HCT116 (cell line): ENCODE measurements at regions not wholly inside any gene's neighbourhood (a gene's known extent, or its start where the extent isn't known, plus 50 kb on each side); places are given as distances from the start of the nearest gene placed in this dataset.

ENCODE experiments used
- ATAC-seq: fragments of 200-7000 bp; cut with Tn5 transposase; 2 replicates; pipeline ENCODE4 v1.9.1; 2020; ENCODE audit warnings: mild to moderate bottlenecking, moderate library complexity
- BruUV-seq: library from RNA; stranded (reverse); fragments of 400-500 nt; replicated peaks from 2 replicates; lab custom pipeline; 2021; lab: Mats Ljungman, UMichigan
- CTCF ChIA-PET: fragments of 300-600 bp; sonication (Branson Sonifier 250); formaldehyde crosslinking; loops from one replicate; lab custom pipeline; 2021; ENCODE audit warnings: antibody characterized with exemption; lab: Charles Lee
- POLR2A ChIA-PET: fragments of 300-600, 350-600 bp; sonication (Branson Sonifier 250); formaldehyde crosslinking; loops from one replicate; lab custom pipeline; 2021; ENCODE audit warnings: antibody characterized with exemption; lab: Charles Lee
- RAD21 ChIA-PET, 2 experiments: fragments of 300-600 bp; sonication (Branson Sonifier 250); formaldehyde crosslinking; loops; one replicate each; lab custom pipeline; 2023; ENCODE audit warnings: low total read pairs in 2 of 2; ENCODE audit not compliant: uncharacterized antibody in 2 of 2, unreplicated experiment in 2 of 2, low non-redundant PET in 1 of 2; lab: Charles Lee
- DNase-seq: peaks from one replicate; pipeline ENCODE4 v3.0.0-alpha.2; 2010; ENCODE audit warnings: low read depth, low spot score
- H2AFZ ChIP-seq: fragments of 200-600 bp; shearing (Covaris generic), sonication (generic); 2 replicates; pipeline ENCODE4 v1.6.1; 2017; ENCODE audit warnings: low read depth, mixed run types, mixed read lengths, antibody characterized with exemption, low read length; ENCODE audit not compliant: poor library complexity, severe bottlenecking
- H3K27ac ChIP-seq: 2 replicates; pipeline ENCODE4 v1.5.1; 2012; ENCODE audit warnings: low read depth, low read length
- H3K27me3 ChIP-seq: fragments of 200-600 bp; sonication (generic); 2 replicates; pipeline ENCODE4 v1.6.1; 2016; ENCODE audit warnings: mixed run types, low read length, mixed read lengths; ENCODE audit not compliant: insufficient read depth
- H3K36me3 ChIP-seq, 2 experiments: fragments of 200-500 bp in 1 of 2; fragments of 200-600 bp in 1 of 2; sonication (Bioruptor generic) in 1 of 2; sonication (generic) in 1 of 2; 2 replicates each; pipeline versions ENCODE4 v1.5.1 to v1.6.1; 2014 to 2016; ENCODE audit warnings: low read length in 2 of 2, inconsistent platforms in 1 of 2, mixed read lengths in 1 of 2, mixed run types in 1 of 2; ENCODE audit not compliant: insufficient read depth in 2 of 2, control insufficient read depth in 1 of 2
- H3K4me1 ChIP-seq, 2 experiments: fragments of 200-600 bp in 1 of 2; sonication (generic) in 1 of 2; 2 replicates each; pipeline versions ENCODE4 v1.5.1 to v1.6.1; 2012 to 2017; ENCODE audit warnings: low read length in 2 of 2, inconsistent platforms in 1 of 2, mild to moderate bottlenecking in 1 of 2, mixed read lengths in 1 of 2, mixed run types in 1 of 2, moderate library complexity in 1 of 2; ENCODE audit not compliant: insufficient read depth in 2 of 2, control insufficient read depth in 1 of 2
- H3K4me2 ChIP-seq: fragments of 200-600 bp; sonication (generic); 2 replicates; pipeline ENCODE4 v1.6.1; 2017; ENCODE audit warnings: mixed run types, low read length, mixed read lengths
- H3K4me3 ChIP-seq, 2 experiments: fragments of 200-600 bp in 1 of 2; sonication (generic) in 1 of 2; replicated peaks in 1 of 2; 2 replicates each; pipeline ENCODE4 v1.5.1; 2011 to 2016; ENCODE audit warnings: low read length in 2 of 2, control low read depth in 1 of 2, low read depth in 1 of 2, mild to moderate bottlenecking in 1 of 2, mixed read lengths in 1 of 2, mixed run types in 1 of 2
- H3K79me2 ChIP-seq: fragments of 200-600 bp; sonication (generic); 2 replicates; pipeline ENCODE4 v1.6.1; 2017; ENCODE audit warnings: mild to moderate bottlenecking, mixed run types, low read length, moderate library complexity, mixed read lengths; ENCODE audit not compliant: insufficient read depth
- H3K9ac ChIP-seq: fragments of 200-600 bp; sonication (generic); 2 replicates; pipeline ENCODE4 v1.6.1; 2016; ENCODE audit warnings: low read length, mixed read lengths
- H3K9me2 ChIP-seq: fragments of 200-600 bp; sonication (generic), shearing (Covaris generic); 2 replicates; pipeline ENCODE4 v1.6.1; 2017; ENCODE audit warnings: mixed run types, mild to moderate bottlenecking, moderate library complexity; ENCODE audit not compliant: insufficient read depth
- H3K9me3 ChIP-seq, 2 experiments: fragments of 200-500 bp in 1 of 2; fragments of 200-600 bp in 1 of 2; sonication (Bioruptor generic) in 1 of 2; sonication (generic) in 1 of 2; 2 replicates each; pipeline ENCODE4 v1.6.1; 2014 to 2017; ENCODE audit warnings: low read length in 2 of 2, mixed read lengths in 2 of 2, inconsistent platforms in 1 of 2, low read depth in 1 of 2, mild to moderate bottlenecking in 1 of 2, mixed run types in 1 of 2, moderate library complexity in 1 of 2; ENCODE audit not compliant: control insufficient read depth in 1 of 2, insufficient read depth in 1 of 2
- H4K20me1 ChIP-seq: fragments of 200-600 bp; sonication (generic), shearing (Covaris generic); 2 replicates; pipeline ENCODE4 v1.6.1; 2017; ENCODE audit warnings: mixed run types, mild to moderate bottlenecking, moderate library complexity; ENCODE audit not compliant: insufficient read depth
- ATF3 ChIP-seq: IDR thresholded peaks from 2 replicates; pipeline ENCODE4 v1.6.1; 2012
- CBX3 ChIP-seq: IDR thresholded peaks from 2 replicates; pipeline ENCODE4 v1.6.1; 2012; ENCODE audit warnings: low read depth
- CEBPB ChIP-seq: IDR thresholded peaks from 2 replicates; pipeline ENCODE4 v1.6.1; 2012; ENCODE audit warnings: low read depth
- EGR1 ChIP-seq: IDR thresholded peaks from 2 replicates; pipeline ENCODE4 v1.6.1; 2012; ENCODE audit warnings: low read depth
- ELF1 ChIP-seq: IDR thresholded peaks from 2 replicates; pipeline ENCODE4 v1.6.1; 2012; ENCODE audit warnings: low read depth, borderline replicate concordance
- FOSL1 ChIP-seq: IDR thresholded peaks from 2 replicates; pipeline ENCODE4 v1.6.1; 2012; ENCODE audit warnings: low read depth
- JUND ChIP-seq: IDR thresholded peaks from 2 replicates; pipeline ENCODE4 v1.6.1; 2012
- POLR2AphosphoS5 ChIP-seq: IDR thresholded peaks from 2 replicates; pipeline ENCODE4 v1.6.1; 2011; ENCODE audit warnings: mild to moderate bottlenecking, low read depth, low read length, moderate library complexity
- SP1 ChIP-seq: IDR thresholded peaks from 2 replicates; pipeline ENCODE4 v1.6.1; 2012; ENCODE audit warnings: low read depth
- SRF ChIP-seq: IDR thresholded peaks from 2 replicates; pipeline ENCODE4 v1.6.1; 2012; ENCODE audit warnings: low read depth
- TCF7L2 ChIP-seq: IDR thresholded peaks from 2 replicates; pipeline ENCODE4 v1.7.0; 2011; ENCODE audit warnings: borderline replicate concordance, inconsistent platforms; ENCODE audit not compliant: insufficient read depth, insufficient read length; ENCODE audit errors: extremely low read depth
- YY1 ChIP-seq: IDR thresholded peaks from 2 replicates; pipeline ENCODE4 v1.6.1; 2011; ENCODE audit warnings: low read length, low read depth, moderate library complexity, mild to moderate bottlenecking; ENCODE audit not compliant: insufficient replicate concordance; ENCODE audit errors: extremely low read depth
- ZFX ChIP-seq: fragments of 450-650 bp; IDR thresholded peaks from 2 replicates; pipeline ENCODE4 v1.6.1; 2017
- intact Hi-C: fragments of 100-400 bp; cut with micrococcal nuclease; formaldehyde crosslinking; loops from 2 replicates; pipeline ENCODE4 v1.10.0; 2022
- TF ChIP-seq, protein P1 (sequence below), 3 experiments: fragments of 200-600 bp in 1 of 3; sonication (generic) in 1 of 3; IDR thresholded peaks in 2 of 3; conservative IDR thresholded peaks in 1 of 3; 2 replicates each; pipeline ENCODE4 v1.5.1; 2012 to 2017; ENCODE audit warnings: low read depth in 2 of 3, low read length in 2 of 3, antibody characterized with exemption in 1 of 3, borderline replicate concordance in 1 of 3, control low read depth in 1 of 3, mild to moderate bottlenecking in 1 of 3, mixed read lengths in 1 of 3, mixed run types in 1 of 3, moderate library complexity in 1 of 3; ENCODE audit not compliant: insufficient read depth in 1 of 3
- TF ChIP-seq, protein P2 (sequence below): IDR thresholded peaks from 2 replicates; pipeline ENCODE4 v1.6.1; 2012
- TF ChIP-seq, protein P3 (sequence below): IDR thresholded peaks from 2 replicates; pipeline ENCODE4 v1.6.1; 2011; ENCODE audit warnings: mild to moderate bottlenecking, low read length, moderate library complexity; ENCODE audit not compliant: insufficient replicate concordance; ENCODE audit errors: extremely low read depth

DNA sequence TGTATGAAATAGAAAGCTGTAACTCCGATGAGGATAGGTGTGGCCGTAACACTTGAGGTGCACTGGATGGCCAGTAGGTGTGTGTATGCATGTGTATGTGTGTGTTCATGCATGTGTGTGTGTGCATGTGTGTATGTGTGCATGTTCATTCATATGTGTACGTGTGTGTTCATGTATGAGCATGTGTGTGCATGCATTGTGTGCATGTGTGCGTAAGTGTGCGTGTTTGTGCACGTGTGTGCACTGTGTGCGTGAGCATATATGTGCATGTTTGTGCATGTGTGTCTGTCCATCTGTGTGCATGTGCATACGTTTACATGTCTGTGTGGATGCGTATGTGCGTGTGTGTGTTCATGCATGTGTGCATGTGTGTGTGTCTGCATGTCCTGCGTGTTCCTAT lies 145.5 kb downstream of the C16orf95 start:
- POLR2A ChIA-PET = no interaction called here
- CTCF ChIA-PET = no interaction called here
- H3K4me1 ChIP-seq = no peaks in the 10 kb centered on the region

More for the DNA sequence above, 145.5 kb downstream of the C16orf95 start:
- H3K79me2 ChIP-seq = no peaks in the 10 kb centered on the region
- intact Hi-C loops = no loop called here
- TF ChIP-seq CBX3 = no peak
- no peak for TF ChIP-seq CEBPB
- no peak for TF ChIP-seq JUND
- TF ChIP-seq, protein P1, sequence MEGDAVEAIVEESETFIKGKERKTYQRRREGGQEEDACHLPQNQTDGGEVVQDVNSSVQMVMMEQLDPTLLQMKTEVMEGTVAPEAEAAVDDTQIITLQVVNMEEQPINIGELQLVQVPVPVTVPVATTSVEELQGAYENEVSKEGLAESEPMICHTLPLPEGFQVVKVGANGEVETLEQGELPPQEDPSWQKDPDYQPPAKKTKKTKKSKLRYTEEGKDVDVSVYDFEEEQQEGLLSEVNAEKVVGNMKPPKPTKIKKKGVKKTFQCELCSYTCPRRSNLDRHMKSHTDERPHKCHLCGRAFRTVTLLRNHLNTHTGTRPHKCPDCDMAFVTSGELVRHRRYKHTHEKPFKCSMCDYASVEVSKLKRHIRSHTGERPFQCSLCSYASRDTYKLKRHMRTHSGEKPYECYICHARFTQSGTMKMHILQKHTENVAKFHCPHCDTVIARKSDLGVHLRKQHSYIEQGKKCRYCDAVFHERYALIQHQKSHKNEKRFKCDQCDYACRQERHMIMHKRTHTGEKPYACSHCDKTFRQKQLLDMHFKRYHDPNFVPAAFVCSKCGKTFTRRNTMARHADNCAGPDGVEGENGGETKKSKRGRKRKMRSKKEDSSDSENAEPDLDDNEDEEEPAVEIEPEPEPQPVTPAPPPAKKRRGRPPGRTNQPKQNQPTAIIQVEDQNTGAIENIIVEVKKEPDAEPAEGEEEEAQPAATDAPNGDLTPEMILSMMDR (IDR thresholded peaks at IDR 0.05 in 2 of 3, conservative IDR thresholded peaks at IDR 0.05 in 1 of 3; ENCODE audit: borderline replicate concordance in 1 of 3, insufficient read depth in 1 of 3, low read depth in 2 of 3, low read length in 2 of 3) = no peak
- no peak for TF ChIP-seq SRF
- TF ChIP-seq ATF3 = no peak
- no peak for TF ChIP-seq TCF7L2
- no peak for TF ChIP-seq FOSL1
- TF ChIP-seq ZFX = no peak
- no peak for TF ChIP-seq YY1
- TF ChIP-seq, protein P2, sequence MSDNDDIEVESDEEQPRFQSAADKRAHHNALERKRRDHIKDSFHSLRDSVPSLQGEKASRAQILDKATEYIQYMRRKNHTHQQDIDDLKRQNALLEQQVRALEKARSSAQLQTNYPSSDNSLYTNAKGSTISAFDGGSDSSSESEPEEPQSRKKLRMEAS = no peak
- TF ChIP-seq EGR1 = no peak
- TF ChIP-seq, protein P3, sequence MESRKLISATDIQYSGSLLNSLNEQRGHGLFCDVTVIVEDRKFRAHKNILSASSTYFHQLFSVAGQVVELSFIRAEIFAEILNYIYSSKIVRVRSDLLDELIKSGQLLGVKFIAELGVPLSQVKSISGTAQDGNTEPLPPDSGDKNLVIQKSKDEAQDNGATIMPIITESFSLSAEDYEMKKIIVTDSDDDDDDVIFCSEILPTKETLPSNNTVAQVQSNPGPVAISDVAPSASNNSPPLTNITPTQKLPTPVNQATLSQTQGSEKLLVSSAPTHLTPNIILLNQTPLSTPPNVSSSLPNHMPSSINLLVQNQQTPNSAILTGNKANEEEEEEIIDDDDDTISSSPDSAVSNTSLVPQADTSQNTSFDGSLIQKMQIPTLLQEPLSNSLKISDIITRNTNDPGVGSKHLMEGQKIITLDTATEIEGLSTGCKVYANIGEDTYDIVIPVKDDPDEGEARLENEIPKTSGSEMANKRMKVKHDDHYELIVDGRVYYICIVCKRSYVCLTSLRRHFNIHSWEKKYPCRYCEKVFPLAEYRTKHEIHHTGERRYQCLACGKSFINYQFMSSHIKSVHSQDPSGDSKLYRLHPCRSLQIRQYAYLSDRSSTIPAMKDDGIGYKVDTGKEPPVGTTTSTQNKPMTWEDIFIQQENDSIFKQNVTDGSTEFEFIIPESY = no peak
- TF ChIP-seq SP1 = no peak
- TF ChIP-seq ELF1 = no peak
- no peak for TF ChIP-seq POLR2AphosphoS5
- no peak overlapping the region for H3K4me2 ChIP-seq
- no peak overlapping the region for H3K9ac ChIP-seq
- no peak overlapping the region for H2AFZ ChIP-seq
- no peaks in the 10 kb centered on the region for H4K20me1 ChIP-seq
- no peaks in the 10 kb centered on the region for H3K27me3 ChIP-seq
- no TSS peak for BruUV-seq
- ATAC-seq (no peak), DNase-seq (no peak)
- no peaks in the 10 kb centered on the region for H3K36me3 ChIP-seq
- H3K27ac ChIP-seq = no peak overlapping the region
- H3K9me2 ChIP-seq = no peaks in the 10 kb centered on the region
- no peak overlapping the region for H3K4me3 ChIP-seq
- RAD21 ChIA-PET = no interaction called here
- H3K9me3 ChIP-seq = no peaks in the 10 kb centered on the region; a peak in 1 of 4 replicates
